HG03280 (cell line): ENCODE measurements at regions not wholly inside any gene's neighbourhood (a gene's known extent, or its start where the extent isn't known, plus 50 kb on each side); places are given as distances from the start of the nearest gene placed in this dataset.

ENCODE experiments used
- ATAC-seq: cut with Tn5 transposase; IDR thresholded peaks from one replicate; pipeline ENCODE4 v1.9.1; 2021; ENCODE audit warnings: mild to moderate bottlenecking, moderate library complexity; ENCODE audit not compliant: unreplicated experiment

DNA sequence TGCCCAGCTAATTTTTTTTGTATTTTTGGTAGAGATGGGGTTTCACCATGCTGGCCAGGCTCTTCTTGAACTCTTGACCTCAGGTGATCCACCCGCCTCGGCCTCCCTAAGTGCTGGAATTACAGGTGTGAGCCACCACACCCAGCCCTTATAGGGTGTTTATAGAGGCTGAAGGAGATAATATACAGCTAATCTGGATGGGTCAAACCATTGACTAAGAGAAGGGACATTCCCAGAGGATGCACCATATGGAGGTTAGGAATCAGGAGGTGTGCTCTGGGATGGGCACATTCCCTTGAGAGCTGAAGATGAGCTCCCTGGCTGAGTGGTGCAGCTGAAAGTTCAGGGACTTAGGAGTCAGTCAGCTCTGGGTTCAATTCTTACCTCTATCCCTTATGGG lies 68.3 kb upstream of the SHISA3 start:
- ATAC-seq: no peak

DNA sequence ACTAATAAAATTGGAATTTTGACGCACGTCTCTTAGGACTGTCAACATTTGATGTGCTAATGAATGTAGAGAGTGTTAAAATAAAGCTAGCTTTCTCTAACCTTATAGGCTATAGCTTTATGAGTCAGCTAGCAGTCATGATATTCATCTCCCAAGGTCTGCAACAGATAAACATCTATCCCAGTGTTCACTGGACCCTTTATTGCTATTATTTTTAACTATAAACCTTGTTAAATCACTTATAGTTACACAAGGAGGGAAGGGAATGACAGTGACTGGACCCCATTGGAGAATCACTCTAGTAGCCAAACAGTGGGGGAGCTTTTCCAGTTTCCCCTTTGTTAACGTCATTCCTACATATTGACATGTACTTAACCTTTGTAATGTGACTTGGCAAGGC lies 67.9 kb upstream of the SHISA3 start:
- ATAC-seq: no peak

DNA sequence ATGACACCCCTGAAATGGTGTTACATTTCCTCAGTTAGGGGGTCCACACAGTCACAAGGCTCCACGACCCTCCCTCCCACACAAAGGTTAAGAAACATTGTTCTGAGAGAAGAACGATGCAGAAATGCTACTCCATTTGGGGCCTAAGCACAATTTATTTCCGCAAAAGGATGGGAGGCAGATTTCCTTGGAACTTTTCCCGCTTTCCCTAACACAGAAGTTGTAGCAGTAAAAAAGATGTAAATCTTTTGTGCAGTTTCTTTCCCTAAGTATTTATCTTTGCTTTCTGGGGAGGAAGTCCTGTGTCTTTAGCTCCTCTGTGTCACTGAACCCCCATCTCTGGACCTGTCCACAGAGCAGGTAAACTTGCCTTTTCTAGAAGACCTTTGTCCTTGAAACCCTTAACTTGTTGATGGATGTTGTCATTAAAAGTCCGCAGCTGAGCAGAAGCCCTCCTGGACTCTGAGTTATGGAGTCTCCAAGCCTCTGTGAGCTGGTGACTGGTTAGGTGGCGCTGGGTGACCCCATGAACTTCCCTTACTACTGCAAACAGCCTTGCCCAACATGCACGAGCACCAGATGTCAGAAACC lies 67.2 kb upstream of the SHISA3 start:
- no peak for ATAC-seq

DNA sequence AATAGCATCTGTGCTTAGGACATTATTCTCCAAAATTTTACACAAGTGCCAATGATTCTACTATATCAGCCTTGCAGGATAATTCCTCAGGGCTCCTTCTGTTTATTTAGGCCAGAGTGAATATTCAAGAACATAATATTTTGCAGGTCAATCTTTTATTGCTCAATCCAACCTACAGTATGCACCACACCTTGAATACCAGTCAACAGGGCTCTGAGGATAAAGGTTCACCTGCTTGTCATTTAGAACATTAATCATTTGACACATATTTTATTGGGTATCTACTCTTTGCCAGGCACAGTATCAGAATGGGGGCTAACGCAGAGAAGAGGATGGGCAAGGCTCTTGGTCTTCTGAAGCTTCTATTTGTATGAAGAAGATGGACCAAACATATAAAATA lies 66.2 kb upstream of the SHISA3 start:
- no peak for ATAC-seq

DNA sequence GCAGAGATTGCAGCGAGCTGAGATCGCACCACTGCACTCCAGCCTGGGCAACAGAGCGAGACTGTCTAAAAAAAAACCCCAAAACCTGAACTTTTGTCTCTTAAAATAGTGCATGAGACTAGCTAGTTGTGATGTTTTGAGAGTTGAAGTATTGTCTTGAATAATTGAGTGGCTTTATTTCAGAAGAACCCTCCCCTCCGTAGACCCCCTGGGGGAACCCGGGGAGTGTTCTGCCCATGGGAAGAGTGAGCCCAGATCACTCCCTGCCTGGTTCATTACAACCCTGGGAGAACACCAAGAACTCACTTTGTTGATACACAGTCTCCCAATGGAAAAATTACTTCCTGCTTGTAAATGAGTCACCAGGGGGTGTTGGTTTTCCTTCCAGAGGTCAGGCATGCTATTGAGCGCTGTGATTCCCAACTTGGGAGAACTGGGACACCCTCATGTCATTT lies 65.3 kb upstream of the SHISA3 start:
- no peak for ATAC-seq

DNA sequence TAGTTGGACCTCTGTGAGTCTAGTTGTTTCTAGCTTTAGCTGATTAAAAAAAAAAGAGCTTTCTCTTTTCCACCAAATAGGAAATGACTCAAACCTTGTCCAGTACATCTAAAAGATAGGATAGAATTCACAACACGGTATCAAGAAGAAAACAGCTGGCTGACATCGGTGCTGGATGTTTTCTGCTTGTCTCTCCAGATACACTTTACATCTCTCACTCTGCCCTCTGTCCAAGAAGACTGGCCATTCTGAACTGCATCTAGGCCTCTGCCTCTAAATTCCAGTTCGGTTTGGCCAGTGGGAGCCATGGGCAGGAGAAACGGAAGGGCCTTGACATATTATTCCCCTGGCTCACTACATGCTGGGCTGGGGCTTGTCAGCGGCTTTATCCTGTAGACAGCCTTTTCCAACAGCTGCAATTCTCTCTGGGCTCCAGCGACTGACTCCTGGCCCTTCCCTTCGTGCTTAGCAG lies 57.3 kb upstream of the SHISA3 start:
- ATAC-seq: no peak

DNA sequence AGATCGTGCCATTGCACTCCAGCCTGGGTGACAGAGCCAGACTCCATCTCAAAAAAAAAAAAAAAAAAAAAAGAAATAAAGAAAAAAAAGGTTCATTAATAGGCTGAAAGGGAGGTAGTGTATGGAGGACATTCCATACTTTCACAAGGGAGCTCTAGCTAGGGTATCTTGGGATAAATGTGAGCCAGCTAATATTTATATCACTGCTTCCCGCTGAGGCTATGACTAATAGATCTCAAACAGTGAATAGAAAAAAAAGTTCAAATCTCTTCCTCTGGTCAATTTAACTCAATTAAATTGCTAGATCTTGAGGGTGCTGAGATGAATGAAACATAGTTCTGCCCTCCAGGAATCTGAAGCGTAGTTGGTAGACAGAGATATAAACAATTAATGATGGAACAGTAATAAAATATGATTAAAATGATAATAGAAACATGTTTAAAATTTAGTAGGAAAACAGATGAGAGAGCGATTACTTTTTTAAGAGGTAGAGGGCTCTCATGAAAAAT lies 55.7 kb upstream of the SHISA3 start:
- no peak for ATAC-seq

DNA sequence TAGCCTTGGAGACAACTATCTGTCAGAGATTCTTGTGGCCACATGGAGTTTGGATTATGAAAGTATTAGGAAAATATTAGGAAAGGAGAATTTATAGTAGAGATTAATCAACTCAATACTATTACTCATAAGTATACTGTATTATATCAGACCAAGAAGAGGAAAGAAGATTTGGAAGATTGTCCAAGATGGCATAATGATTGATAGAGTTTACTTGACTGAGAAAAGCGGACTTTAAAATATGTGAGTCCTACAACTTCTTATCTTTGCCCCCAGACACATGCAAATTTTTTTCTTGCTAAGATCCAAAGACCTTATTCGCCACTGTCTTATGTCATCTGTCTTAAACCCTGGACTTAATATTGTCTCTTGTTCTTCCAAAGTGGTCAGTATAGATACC lies 54.8 kb upstream of the SHISA3 start:
- no peak for ATAC-seq

DNA sequence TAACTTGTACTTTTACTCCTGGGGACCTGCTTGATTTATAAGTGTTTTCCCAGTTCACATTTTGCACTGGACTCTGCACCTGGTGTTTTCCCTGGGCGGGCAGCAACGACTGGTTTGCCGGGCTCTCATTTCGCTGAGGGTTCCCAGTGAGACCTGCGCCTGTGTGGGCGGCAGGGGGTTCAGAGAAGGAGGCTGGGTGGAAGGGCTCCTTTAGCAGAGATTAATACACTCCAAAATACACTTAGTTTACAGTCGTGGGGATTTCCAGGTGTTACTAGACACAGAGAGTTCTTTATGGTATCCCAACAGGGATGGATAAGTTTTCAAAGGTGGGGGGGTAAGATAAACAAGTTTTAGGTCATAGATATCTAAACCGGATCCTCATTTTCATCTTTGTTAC lies 53.0 kb upstream of the SHISA3 start:
- no peak for ATAC-seq

DNA sequence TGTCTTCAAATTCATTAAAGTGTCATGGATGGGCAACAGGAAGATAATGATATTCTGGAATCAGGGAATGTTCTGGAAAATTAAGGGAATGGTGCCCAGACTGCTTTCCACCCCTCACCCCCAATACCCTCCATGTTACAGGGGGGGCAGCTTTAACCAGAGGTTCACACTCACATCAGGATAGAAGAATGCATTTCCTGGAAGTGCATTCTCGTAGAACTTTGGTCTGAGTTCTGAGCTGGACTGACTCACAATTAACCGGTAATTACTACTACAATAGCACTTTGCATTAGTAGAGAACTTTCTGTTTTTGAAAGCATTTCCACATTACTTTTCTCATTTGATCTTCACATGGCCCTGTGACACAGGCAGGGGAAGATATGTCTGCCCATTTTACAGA lies 52.5 kb upstream of the SHISA3 start:
- no peak for ATAC-seq

DNA sequence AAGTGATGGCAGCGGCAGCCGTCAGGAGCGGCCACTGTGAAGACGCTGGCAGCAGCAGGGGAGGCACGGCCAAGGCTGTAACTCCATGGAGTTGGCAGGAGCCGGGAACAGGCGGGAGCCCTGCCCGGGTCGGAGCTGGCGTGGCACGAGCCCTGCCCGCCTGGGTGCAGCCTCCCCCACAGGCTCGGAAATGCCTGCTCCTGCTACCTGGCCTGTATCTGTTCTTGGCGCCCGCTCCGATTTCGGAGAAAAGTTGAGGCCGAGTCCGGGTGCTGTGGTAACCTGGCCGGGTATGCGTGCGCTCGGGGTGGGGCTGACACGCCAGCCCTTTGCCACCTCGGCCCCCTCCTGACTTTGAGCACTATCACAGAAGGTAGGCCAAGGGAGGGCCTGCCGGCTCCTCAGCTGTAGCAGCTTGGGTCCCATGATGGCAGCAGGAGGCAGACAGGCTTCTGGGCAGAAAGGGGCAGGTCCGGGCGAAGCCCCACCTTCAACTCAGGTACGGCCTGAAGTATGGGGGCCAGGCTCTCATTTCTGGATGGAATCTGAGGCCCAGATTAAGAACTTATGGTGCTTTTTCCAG lies 51.2 kb upstream of the SHISA3 start:
- no peak for ATAC-seq

DNA sequence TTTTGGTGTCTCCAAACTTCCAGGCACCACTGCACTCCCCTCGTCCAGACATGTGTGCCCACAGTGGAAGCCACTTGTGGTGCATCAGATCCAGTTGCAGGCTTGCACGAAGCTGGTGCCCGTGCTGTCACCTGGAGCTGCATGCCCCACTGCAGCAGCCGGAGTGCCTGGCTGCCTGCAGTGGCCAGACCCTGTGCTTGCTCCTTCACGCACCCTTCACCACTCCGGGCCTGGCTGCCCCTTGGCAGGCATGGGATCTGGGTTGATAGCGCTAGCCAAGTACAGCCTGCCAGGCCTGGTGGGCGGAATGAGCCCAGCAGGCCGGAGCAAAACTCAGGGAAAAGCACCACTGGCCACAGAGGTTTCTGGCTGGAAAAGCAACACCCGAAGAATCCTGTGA lies 50.2 kb upstream of the SHISA3 start:
- ATAC-seq: no peak
